PC-9 (cell line): ENCODE measurements at regions not wholly inside any gene's neighbourhood (a gene's known extent, or its start where the extent isn't known, plus 50 kb on each side); places are given as distances from the start of the nearest gene placed in this dataset.

Experiments used
- BruUV-seq: library from RNA; stranded (reverse); fragments of 400-500 nt; replicated peaks from 2 replicates; lab custom pipeline; 2021; lab: Mats Ljungman, UMichigan
- CTCF ChIA-PET: fragments of 300-600 bp; sonication (Branson Sonifier 250); formaldehyde crosslinking; loops from one replicate; lab custom pipeline; 2022; ENCODE audit warnings: antibody characterized with exemption; lab: Charles Lee
- POLR2A ChIA-PET: fragments of 300-600 bp; sonication (Branson Sonifier 250); formaldehyde crosslinking; loops from one replicate; lab custom pipeline; 2022; ENCODE audit warnings: antibody characterized with exemption; ENCODE audit not compliant: unreplicated experiment; lab: Charles Lee
- DNase-seq, 2 experiments: peaks; one replicate each; pipeline versions ENCODE4 v3.0.0 to v3.0.0-alpha.2; 2015 to 2022; ENCODE audit warnings: mixed read lengths in 1 of 2
- H2AFZ ChIP-seq: fragments of 200-600 bp; sonication (generic); 2 replicates; pipeline ENCODE4 v1.8.1; 2017; ENCODE audit warnings: antibody characterized with exemption
- H3F3A ChIP-seq: fragments of 200-600 bp; sonication (generic); 2 replicates; pipeline ENCODE4 v1.8.1; 2017; ENCODE audit warnings: antibody characterized with exemption, mild to moderate bottlenecking, low read depth; ENCODE audit not compliant: insufficient read depth
- H3K27ac ChIP-seq: fragments of 200-600 bp; sonication (generic); 2 replicates; pipeline ENCODE4 v1.6.1; 2016; ENCODE audit warnings: mixed run types
- H3K27me3 ChIP-seq: fragments of 200-600 bp; sonication (generic); 2 replicates; pipeline ENCODE4 v1.6.1; 2016; ENCODE audit warnings: low read depth, mixed run types; ENCODE audit not compliant: insufficient read depth
- H3K36me3 ChIP-seq: fragments of 200-600 bp; sonication (generic); 2 replicates; pipeline ENCODE4 v1.6.1; 2016; ENCODE audit warnings: low read depth, mixed run types
- H3K4me1 ChIP-seq: fragments of 200-600 bp; sonication (generic); replicated peaks from 2 replicates; pipeline ENCODE4 v1.6.1; 2016; ENCODE audit warnings: mixed run types; ENCODE audit not compliant: insufficient read depth
- H3K4me2 ChIP-seq: fragments of 200-600 bp; sonication (generic); 2 replicates; pipeline ENCODE4 v1.6.1; 2017; ENCODE audit warnings: mixed run types
- H3K4me3 ChIP-seq: fragments of 200-600 bp; sonication (generic); 2 replicates; pipeline ENCODE4 v1.6.1; 2016; ENCODE audit warnings: mixed run types
- H3K79me2 ChIP-seq: fragments of 200-600 bp; sonication (generic); 2 replicates; pipeline ENCODE4 v1.6.1; 2017; ENCODE audit warnings: low read depth, mixed run types
- H3K9me2 ChIP-seq: fragments of 200-600 bp; sonication (generic); 2 replicates; pipeline ENCODE4 v1.8.1; 2017; ENCODE audit warnings: mild to moderate bottlenecking; ENCODE audit not compliant: insufficient read depth
- H3K9me3 ChIP-seq: fragments of 200-600 bp; sonication (generic); 2 replicates; pipeline ENCODE4 v1.8.1; 2016; ENCODE audit warnings: low read depth; ENCODE audit not compliant: insufficient read depth
- H4K20me1 ChIP-seq: fragments of 200-600 bp; sonication (generic); 2 replicates; pipeline ENCODE4 v1.8.1; 2017; ENCODE audit not compliant: insufficient read depth
- CTCF ChIP-seq: fragments of 200-600 bp; sonication (generic); conservative IDR thresholded peaks from 2 replicates; pipeline ENCODE4 v1.6.1; 2017; ENCODE audit warnings: mixed run types, antibody characterized with exemption, mild to moderate bottlenecking, moderate library complexity
- EZH2 ChIP-seq: fragments of 200-600 bp; sonication (generic); IDR thresholded peaks from 2 replicates; pipeline ENCODE4 v1.8.0; 2017; ENCODE audit warnings: antibody characterized with exemption, low read depth
- intact Hi-C: fragments of 100-400 bp; cut with micrococcal nuclease; formaldehyde crosslinking; loops from one replicate; pipeline ENCODE4 v1.10.0; 2022; ENCODE audit not compliant: unreplicated experiment

GRCh38 chr20:19077370-19078220, 134.8 kb upstream of the SLC24A3 start:
- Histone ChIP-seq H3K9me2 (no peaks in the 10 kb centered on the region; the same call in 1 of the 2 replicates), H3K4me1 (peaks cover 15% of the 10 kb centered on the region), H3K9me3 (no peaks in the 10 kb centered on the region), H3K79me2 (no peaks in the 10 kb centered on the region), H3K4me2 (no peak overlapping the region), H4K20me1 (no peaks in the 10 kb centered on the region), H3F3A (no peaks in the 10 kb centered on the region), H3K27me3 (no peaks in the 10 kb centered on the region), H3K4me3 (no peak overlapping the region), H2AFZ (no peak overlapping the region), H3K27ac (no peak overlapping the region), H3K36me3 (no peaks in the 10 kb centered on the region)
- POLR2A ChIA-PET = no interaction called here
- BruUV-seq = no TSS peak
- DNase-seq = no peak
- CTCF ChIA-PET = no interaction called here
- no peak for TF ChIP-seq EZH2
- no peak for TF ChIP-seq CTCF
- intact Hi-C loops = no loop called here

GRCh38 chr20:19078448-19079373, 133.7 kb upstream of the SLC24A3 start:
- no peak for TF ChIP-seq EZH2
- TF ChIP-seq CTCF = no peak
- DNase-seq = no peak
- no peaks in the 10 kb centered on the region for H3F3A ChIP-seq
- H3K79me2 ChIP-seq = no peaks in the 10 kb centered on the region
- no TSS peak for BruUV-seq
- H3K4me1 ChIP-seq = peaks cover 15% of the 10 kb centered on the region
- ChIA-PET POLR2A (no interaction called here), CTCF (no interaction called here)
- no peak overlapping the region for H3K4me3 ChIP-seq
- H4K20me1 ChIP-seq = no peaks in the 10 kb centered on the region
- H3K36me3 ChIP-seq = no peaks in the 10 kb centered on the region
- H3K27ac ChIP-seq = no peak overlapping the region
- H3K4me2 ChIP-seq = no peak overlapping the region
- H3K9me3 ChIP-seq = no peaks in the 10 kb centered on the region
- no peaks in the 10 kb centered on the region for H3K27me3 ChIP-seq
- no peak overlapping the region for H2AFZ ChIP-seq
- intact Hi-C loops = no loop called here
- H3K9me2 ChIP-seq = no peaks in the 10 kb centered on the region; the same call in 1 of the 2 replicates

- ChIA-PET POLR2A (no interaction called here), CTCF (no interaction called here)
- no peak overlapping the region for H2AFZ ChIP-seq
- peaks cover 12% of the 10 kb centered on the region for H3K4me1 ChIP-seq
- no peak for DNase-seq
- H3K4me3 ChIP-seq = no peak overlapping the region
- H3K9me3 ChIP-seq = no peaks in the 10 kb centered on the region
- H3K9me2 ChIP-seq = no peaks in the 10 kb centered on the region; the same call in 1 of the 2 replicates
- H3F3A ChIP-seq = no peaks in the 10 kb centered on the region
- H4K20me1 ChIP-seq = no peaks in the 10 kb centered on the region
- H3K79me2 ChIP-seq = no peaks in the 10 kb centered on the region
- H3K27me3 ChIP-seq = no peaks in the 10 kb centered on the region
- BruUV-seq = no TSS peak
- TF ChIP-seq EZH2 = no peak
- no peak for TF ChIP-seq CTCF
- no peak overlapping the region for H3K4me2 ChIP-seq
- no peaks in the 10 kb centered on the region for H3K36me3 ChIP-seq
- H3K27ac ChIP-seq = no peak overlapping the region
- intact Hi-C loops = no loop called here
Measured at GRCh38 chr20:19079536-19080299, 132.7 kb upstream of the SLC24A3 start.
